ENCODE measurements at regions not wholly inside any gene's neighbourhood (a gene's known extent, or its start where the extent isn't known, plus 50 kb on each side); places are given as distances from the start of the nearest gene placed in this dataset.

DNA sequence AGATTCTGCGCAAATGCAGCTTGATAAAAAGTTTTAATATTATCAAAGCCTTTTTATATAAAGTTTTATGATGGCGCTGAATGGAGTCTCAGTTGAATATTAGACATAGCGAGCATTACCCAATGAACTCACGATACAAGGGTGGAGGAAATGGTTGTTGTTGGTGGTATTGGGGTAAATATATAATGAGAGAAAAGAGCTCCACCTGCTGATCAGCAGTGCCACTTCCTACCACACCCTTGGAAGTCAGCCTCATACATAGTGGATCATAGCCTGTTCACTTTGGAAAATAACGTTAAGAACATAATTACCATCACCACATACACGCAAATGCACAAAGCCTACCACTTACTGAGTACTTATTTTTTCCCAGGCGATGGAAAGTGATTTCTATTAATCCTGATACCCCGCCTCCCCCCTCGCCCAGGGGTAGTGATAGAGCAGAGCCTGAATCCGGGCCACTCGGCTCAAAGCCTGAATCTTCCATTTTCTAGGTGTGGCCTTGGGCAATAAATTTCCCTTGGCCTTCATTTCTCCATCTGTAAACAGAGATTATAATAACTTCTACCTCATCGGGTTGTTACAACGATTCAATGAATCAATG lies 358.3 kb downstream of the KLF5 start:
- no peak for DNase-seq

DNA sequence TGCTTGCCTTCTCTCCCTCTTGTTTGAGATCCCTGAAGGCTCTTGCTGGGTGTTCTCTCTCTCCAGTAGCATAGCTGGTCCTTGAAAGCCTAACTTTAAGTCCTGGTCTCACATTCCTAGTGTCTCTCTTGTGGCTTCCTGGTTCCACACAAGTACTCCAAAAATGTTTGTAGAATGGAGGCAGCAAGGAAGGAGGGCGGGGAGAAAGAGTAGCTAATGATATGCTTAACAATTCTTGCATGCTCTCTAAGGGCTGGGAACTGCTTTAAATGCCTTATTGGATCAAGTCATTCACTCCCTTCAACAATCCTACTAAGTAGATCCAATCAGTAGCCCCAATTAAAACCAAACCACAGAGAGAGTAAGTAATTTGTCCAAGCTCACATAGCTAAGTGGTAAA lies 357.3 kb downstream of the KLF5 start:
- DNase-seq = no peak

DNA sequence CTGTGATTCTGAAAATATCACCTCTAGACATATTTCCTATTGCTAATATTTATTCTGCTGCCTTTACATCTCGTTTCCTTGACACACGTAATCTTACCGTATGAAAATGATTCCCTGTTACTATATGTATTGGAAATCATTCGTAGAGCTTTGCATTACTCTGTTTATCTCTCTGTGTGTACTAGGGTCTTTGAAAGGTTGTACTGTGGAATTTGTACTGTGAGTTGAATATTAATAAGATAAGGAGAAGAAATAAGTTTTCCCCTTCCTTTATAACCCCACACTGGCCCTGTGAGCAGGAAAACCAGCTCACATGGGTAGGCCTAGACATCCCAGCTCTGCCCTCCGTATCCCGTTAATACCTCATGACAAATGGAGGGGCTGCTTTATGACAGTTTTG lies 354.9 kb downstream of the KLF5 start:
- DNase-seq = no peak

DNA sequence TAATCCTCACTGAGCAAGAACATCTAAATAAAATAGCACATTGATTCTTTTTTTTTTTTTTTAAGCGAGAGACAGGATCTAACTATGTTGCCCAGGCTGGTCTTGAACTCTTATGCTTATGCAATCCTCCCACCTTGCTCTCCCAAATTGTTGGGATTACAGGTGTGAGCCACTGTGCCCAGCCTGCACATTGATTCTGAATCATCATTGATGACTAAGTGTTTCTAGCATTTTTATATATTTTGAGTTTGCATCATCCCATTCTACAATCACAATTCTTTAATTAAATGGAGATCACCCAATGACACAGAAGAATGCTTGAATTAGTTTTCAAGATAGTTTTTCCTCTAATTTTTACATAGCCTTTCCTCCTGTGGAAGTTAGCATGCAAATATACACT lies 354.1 kb downstream of the KLF5 start:
- no peak for DNase-seq

DNA sequence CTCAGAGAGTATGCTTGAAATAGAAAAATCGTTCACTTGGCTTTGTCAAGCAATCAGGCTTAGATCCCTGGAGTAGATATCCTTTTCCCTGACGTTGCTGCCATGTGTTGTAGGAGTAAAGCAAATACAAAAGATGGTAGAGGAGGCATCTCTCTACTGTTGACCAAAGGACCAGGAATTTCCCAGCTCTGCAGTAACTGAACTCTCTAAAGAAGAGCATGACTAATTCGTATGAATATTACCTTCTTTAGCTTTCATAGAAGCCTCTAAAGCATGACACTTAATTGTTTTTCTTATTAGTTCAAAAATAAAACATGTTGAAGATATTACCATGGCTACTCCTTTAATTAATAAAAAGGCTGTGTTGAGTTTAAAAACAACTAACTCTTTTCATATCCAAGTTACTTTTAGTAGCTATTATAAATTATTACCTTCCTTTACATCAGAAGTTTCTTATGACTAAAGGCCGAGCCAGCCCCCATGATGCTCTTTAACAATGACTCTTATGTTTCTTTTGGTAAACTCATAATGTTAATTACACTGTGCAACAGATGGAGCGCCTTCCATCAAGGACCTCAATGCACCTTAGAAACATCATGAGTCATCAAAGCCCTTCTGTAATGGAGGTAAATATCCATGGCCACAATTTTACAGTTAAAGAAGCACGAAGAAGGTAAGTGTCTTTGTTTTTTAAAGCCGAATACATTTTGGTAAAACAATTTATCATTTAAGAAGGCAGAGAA lies 352.4 kb downstream of the KLF5 start:
- no peak for DNase-seq

DNA sequence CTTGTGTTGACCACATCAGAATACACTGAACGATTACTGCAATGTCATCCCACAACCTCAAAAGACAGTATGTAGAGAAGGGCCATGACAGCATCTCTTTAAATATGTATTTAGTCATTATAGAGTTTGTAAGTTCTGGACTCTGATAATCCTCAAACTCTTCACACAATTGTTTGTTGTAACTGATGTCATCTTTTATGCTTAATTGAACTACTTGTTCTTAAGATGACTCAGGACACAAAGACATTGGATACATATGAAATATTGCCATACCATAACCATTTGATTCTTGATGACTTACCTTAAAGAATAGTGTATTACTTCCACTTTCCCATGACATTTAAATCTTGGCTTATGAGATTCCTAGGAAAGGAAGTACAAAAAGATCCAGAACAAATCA lies 347.6 kb downstream of the KLF5 start:
- DNase-seq = no peak

DNA sequence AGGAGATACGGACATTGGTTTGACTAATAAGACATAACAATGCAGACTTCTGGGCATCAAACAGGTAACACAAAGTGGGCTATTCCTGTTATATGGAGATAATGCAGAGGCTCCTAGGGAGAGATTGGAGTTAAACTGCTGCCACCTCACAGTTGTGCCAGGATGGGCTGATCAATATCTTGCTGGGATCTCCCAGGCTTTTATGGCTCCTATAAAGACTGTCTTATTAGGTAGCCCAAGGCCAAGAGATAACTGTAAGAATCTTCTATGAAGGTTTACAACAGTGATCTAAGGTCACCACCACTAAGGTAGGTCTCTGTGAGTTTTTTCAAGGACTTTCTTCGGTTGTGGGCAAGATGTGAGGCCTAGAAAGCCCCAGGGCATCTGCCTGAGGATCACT lies 345.8 kb downstream of the KLF5 start:
- no peak for DNase-seq

DNA sequence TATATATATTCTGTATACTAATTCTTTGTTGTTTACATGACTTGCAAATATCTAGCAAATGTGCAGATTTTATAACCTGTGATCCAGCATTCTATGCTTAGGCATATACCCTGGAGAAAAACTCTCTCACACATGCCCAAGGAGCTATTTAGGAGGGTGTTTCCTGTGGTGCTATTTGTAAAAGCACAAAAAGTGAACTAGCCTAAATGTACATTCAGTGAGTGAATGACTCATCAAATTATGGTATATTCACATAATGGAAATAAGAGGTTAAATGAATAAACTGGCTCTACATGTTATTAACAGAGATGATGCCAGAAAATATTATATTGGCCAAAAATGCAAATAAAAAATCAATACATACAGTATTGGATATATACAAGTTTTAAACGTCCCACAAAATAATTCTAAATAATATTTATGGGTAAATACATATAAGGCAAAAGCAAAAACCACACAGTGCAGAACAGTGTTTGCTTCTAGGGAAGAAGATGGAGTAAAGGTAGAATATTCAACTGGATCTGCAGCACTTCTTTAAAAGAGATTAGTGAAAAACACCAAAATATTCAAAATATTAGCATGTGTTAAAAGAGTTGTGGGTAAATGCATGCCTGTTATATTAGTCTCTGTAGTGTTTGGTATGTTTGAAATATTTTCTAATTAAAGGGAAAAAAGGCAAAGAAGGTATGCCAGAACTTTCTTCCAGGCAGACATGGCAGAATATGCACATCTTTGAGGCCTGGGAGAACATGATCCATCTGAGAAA lies 344.7 kb downstream of the KLF5 start:
- DNase-seq = no peak

DNA sequence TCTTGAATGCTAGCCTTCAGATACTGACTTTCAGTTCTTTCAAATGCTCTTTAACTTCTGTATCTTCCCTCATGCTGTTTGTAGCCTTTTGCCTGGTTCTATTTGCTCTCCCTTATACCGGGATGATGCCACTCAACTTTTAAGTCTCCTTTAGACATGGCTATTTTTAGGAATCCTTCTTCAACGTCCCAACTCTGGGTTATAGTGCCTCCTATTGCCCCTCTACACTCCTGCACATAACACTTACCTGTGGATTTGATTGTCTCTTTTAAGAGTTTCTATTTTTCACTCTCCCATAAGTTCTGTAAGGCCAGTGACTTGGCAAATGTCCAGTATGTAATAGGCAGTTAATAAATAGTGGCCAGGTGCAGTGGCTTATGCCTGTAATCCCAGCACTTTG lies 343.0 kb downstream of the KLF5 start:
- DNase-seq = no peak

DNA sequence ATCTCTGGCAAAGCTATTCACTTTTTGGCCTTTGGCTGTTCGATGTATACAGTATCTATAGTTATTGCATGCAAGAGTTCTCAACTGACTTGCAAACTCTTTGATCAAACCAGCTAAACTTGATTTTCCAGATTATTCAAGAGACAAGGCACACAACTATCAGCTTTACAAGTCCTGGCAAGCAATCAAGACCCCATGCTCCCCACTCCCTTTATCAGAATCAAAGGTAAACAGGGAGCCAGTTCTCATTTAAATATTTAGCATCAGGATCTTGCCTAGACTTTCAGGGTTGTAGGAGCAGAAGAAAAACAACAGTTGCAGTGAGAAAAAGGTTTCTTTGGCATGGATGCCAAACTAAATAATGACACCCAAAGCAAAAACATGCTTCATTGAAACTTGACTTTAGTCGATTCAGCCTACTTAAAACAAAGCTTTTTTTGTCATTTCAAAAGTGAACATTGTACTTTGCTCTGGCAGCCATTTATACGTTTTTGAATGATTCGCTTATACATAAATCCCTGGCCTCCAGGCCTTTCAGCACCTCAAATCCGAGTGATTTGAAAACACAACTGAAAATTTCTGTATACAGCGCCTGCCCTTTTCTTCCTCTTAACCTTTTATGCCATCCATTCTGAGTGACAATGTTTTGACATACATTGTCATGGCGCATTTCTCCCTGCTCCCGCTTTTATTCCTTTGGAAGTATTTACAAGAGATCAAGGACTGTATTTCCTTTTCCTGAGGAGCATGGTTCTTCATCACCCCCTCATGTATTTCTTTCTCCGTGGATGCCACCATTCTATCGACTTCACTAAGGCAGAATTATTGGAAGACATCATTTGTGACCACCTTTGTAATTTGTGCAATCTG lies 340.8 kb downstream of the KLF5 start:
- DNase-seq = no peak

DNA sequence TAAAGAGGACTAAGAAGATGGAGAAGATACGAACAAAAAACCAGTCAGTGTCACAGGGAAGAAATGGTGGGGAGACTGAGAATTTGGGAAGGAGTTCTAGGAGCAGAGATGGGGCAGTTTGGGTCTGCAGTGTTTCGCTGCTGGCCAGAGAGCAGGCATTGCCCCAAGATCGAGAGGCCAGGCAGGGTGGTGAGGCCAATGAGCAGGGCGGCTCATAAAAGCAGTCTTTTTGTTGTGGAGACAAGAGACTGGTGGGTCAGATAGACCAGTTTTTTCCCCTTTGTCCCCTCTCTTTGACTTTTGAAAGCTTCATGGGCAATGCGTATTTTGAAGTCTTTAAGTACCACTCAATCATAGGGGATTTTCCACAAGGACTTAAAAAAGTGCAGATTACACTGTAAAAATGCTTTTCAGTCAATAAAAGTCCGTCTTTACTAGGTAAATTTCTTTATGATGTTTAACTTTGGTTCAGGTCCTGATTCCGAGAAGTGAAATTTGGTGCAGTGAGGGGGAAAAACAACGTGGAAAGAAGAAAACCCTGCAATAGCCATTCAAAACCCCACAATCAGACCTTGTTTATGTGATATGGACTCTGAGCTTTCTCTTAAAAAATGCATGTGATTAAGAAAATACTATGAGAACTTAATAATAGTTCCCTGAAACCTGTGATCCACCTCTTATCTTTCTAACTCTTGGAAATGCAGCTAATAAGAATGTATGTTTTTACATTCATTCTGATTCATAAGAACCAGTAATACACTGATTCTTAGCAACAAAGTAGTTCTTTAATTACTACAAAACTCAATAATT lies 338.9 kb downstream of the KLF5 start:
- no peak for DNase-seq

DNA sequence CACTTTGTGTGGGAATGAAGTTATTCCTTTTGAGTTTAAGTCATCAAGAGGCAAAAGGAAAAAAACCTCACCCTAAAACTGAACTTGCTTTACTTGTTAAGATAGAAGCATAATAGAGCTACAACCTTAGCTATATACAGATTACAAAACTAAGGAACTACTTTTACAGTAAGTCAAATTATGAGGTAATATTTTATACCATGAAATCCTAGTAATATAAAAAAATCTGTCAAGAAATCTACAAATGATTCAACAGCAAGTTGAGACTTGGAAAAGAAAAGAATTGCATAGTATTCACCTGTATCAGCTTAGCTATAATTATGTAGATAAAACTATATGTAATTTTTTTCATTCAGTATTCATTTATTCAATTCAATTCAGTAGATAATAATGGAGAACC lies 335.3 kb downstream of the KLF5 start:
- no peak for DNase-seq

DNA sequence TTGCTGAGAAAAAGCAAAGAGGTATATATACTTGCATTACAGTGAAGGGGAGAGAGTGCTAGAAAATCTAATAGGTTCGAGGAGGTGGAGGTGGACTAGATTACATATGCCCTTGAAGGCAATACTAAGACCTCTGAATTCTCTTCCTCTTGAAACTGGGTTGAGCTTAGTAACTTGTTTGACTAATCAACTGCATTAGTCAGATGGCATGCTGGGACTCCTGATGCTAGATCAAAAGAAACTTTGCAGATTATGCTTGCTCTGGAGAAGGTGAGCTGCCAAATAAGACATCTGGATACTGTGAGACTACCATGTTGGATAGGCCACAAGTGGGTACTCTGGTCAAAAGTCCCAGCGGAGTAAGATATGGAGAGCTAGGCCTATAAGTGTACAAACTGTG lies 331.3 kb downstream of the KLF5 start:
- DNase-seq = no peak

DNA sequence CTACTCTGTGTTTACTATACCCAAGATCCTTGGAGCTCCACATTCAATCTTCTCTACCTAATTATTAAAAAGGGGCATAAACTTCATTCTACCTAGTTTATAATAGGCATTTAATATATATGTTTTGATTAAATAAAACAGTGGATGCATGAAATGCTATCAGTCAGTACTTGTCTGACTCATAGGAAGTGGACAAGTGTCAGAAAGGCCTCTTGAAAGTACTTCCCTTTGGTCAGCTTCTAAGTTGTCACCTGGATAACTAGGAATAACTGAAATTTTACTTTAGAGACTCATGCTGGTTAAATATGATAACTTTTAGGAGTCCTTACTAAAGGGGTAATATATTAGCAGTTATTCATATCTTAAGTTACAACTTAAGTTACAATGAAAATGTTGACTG lies 329.8 kb downstream of the KLF5 start:
- DNase-seq = no peak

DNA sequence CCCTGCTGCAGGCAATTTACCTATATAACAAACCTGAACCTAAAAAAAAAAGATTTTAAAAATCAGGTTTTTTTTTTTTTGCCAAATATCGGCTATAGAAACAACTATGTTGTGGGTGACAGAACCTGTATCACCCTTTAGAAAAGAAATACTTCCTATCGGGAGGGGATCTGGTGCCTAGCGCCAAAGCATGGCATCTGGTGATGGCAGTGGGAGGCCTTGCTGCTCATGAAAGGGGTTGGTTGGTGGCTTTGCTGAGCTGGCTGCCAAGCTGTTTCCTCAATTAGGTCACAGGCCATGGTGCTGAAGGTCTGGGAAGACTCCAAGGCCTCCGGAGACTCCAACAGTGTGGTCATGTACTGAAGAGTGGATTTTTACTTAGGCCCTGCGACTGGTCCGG lies 328.5 kb downstream of the KLF5 start:
- no peak for DNase-seq

DNA sequence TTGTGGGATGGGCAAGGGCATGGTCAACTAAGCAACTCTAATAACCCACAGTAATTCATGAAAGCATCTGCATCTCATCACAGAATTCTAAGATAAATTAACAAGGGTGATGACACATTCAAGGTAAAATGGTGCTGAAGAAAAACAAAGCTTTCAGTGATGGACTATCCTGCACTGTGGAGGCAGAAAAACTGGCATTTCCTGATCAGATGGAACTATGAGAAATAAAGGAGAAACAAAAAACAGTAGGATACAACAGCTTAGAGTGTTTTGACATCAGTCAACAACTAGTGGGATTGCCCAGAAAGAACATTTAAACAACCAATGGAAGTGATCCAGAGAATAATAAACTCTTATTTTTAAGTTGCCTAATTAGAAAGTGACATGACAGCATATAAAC lies 327.0 kb downstream of the KLF5 start:
- DNase-seq = no peak

DNA sequence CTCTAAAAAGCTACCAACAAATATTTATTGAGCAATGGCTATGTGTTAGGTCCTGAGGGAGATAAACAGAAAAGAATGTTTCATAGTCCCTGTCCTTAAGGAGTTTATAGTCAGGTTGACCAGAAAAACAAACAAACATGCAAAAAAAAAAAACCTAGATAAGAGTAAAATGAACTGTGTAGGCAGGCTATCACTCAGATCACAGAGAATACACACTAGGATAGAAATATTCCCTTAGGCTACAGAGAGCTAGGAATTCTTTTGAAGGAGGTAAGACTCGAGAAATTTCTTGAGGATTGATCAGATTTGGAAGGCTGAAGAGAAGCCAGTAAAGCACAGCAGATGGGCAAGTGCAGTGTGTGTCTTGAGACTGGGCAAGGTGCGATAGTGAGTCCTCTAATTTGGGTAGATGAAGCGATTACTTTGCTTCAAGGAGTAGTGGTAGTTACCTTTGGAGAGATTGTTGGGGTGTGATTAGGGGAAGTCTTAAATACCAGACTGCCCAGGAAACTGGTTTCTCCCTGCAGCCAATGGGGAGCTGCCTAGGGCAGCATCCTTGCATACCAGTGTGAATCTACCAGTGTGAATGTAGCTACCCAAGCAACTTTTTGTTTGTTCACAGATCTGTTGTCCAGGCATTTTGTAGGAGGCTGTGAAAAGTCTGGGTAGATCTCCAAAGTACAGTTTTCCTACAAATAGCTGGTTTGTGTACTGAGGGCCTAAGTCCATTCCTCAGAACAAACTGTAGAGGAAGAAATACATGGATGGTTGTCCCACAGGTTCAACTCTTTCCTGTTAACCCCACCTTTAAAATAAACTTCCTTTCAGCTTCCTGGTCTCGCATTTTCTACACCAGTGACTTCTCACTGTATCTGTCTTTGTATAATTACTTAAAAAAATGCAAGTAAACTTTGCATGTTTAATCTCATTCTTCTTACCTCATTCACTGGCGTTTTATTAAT lies 314.1 kb downstream of the KLF5 start:
- no peak for DNase-seq

DNA sequence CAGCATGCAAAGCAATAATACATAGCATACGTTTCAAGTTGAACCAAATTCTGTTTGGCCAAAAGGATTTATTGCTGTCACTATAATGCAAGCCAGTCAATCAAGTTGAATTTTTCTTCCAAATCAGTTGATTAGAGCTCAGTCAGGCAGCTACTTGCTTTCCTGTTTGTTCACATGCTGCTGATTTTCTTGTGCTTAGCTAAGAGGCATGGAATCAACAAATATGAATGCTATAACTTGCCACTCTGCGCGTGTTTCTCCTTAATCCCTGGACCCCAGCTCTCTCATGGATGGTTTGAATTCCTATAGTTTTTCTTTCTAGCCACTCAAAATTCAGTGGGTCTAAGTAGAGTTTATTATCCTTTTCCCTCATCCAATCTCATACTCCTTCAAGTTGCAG lies 311.3 kb downstream of the KLF5 start:
- no peak for DNase-seq

DNA sequence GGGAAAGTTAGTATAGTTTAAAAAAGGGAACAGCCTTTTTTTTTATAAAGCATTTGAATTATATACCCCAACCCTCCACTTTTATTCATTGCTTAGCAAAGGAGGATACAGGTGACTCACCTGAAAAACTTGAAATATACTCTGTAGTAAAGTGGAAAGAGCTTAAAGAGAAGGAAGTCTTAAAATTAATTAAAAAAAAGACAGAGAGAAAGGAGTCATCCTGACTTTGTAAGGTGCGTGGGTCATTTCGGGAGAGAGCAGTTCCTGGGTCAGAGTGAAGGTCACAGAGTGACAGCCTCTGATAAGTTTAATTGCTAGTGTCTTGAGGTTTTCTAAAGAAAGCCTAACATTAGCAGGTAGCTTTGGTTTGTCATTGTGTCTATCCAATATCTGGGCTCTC lies 310.3 kb downstream of the KLF5 start:
- no peak for DNase-seq

DNA sequence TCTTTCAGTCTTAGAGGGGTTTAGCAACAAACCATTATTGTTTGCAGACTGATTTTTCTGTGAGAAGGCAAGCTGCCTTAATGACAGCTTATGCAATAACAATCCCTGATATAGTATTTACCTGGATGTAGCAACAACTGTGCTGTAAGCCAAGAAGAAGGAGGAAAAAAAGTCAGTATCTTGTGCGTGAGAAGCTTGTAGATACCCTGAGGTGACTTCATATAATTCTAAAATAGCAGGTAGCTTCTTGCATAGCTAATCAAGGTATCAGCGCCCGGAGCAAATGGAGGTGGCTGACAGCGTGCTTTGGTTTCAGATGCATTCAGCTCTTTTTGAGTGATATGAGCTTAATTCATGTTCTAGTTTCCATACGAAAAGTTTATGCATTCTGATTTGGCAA lies 309.8 kb downstream of the KLF5 start:
- no peak for DNase-seq

DNA sequence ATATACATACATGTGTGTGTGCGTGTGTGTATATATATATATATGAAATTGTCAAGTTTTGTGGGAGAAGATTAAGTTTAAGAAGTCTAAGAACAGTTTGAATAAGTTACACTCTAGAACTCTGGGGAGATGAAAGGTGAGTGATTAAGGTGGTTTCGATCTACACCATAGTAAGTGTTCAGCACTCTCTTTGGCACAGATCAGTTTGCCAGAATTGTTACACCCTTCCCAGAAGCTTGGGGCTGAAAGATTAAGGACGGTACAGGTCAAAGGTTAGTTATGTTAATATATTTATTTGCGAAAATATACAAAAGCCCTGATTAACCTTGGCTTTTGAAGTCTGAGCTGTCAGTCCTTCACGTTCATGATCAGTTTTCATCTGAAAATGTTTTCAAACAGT lies 309.1 kb downstream of the KLF5 start:
- DNase-seq = no peak

Data from NCI-H1694 (cell line).